Neutrophil (primary cell): ENCODE measurements at regions not wholly inside any gene's neighbourhood (a gene's known extent, or its start where the extent isn't known, plus 50 kb on each side); places are given as distances from the start of the nearest gene placed in this dataset.

ENCODE experiments used
- H3K27ac ChIP-seq: fragments of 200-600 bp; sonication (generic); 2 replicates; pipeline ENCODE4 v1.5.1; 2016; ENCODE audit warnings: mild to moderate bottlenecking, moderate library complexity
- H3K27me3 ChIP-seq: fragments of 200-600 bp; sonication (generic); 2 replicates; pipeline ENCODE4 v1.6.0; 2016; ENCODE audit warnings: mild to moderate bottlenecking
- H3K36me3 ChIP-seq: fragments of 200-600 bp; sonication (generic); 2 replicates; pipeline ENCODE4 v1.5.1; 2017
- H3K4me1 ChIP-seq, 2 experiments: fragments of 200-600 bp in 1 of 2; sonication (generic) in 1 of 2; 1 replicate in 1 of 2; 2 replicates in 1 of 2; pipeline versions ENCODE4 v1.5.1 to v1.6.1; 2013 to 2016; ENCODE audit warnings: low read depth in 1 of 2, low read length in 1 of 2, mild to moderate bottlenecking in 1 of 2, moderate library complexity in 1 of 2; ENCODE audit not compliant: control insufficient read depth in 1 of 2, insufficient read depth in 1 of 2
- H3K4me3 ChIP-seq, 2 experiments: fragments of 200-600 bp in 1 of 2; sonication (generic) in 1 of 2; 1 replicate in 1 of 2; 2 replicates in 1 of 2; pipeline ENCODE4 v1.5.1; 2013 to 2016; ENCODE audit warnings: low read depth in 1 of 2, low read length in 1 of 2, mild to moderate bottlenecking in 1 of 2, moderate library complexity in 1 of 2
- H3K9me3 ChIP-seq: fragments of 200-600 bp; sonication (generic); 2 replicates; pipeline ENCODE4 v1.5.1; 2016
- CTCF ChIP-seq: fragments of 200-600 bp; sonication (generic); IDR thresholded peaks from 2 replicates; pipeline ENCODE4 v1.5.1; 2016; ENCODE audit warnings: antibody characterized with exemption

DNA sequence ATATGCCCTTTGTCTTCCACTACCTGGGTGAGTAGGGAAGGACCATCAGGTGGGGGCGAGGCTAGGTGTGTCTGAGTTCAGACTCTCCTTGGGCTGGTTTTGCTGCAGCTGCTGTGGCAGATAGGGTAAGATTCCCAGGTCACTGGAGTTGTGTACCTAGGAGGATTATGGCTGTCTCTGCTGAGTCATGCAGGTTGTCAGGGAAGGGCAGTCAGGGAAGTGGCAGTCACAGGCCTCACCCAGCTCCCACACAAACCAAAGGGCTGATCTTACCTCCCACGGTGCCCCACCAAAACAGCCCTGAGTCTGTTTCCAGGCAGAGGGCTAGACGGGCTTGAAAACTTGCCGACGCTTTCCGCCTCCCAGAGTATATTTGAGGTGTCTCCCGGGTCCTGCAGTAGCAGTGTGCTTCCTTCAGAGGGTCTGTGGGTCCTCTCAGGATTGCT, 201.6 kb upstream of the PLXNA2 start:
- no peak overlapping the region for H3K4me3 ChIP-seq
- H3K27me3 ChIP-seq = peaks cover 13% of the 10 kb centered on the region
- no peaks in the 10 kb centered on the region for H3K9me3 ChIP-seq
- H3K36me3 ChIP-seq = no peaks in the 10 kb centered on the region
- TF ChIP-seq CTCF = no peak
- no peaks in the 10 kb centered on the region for H3K4me1 ChIP-seq
- H3K27ac ChIP-seq = no peak overlapping the region

DNA sequence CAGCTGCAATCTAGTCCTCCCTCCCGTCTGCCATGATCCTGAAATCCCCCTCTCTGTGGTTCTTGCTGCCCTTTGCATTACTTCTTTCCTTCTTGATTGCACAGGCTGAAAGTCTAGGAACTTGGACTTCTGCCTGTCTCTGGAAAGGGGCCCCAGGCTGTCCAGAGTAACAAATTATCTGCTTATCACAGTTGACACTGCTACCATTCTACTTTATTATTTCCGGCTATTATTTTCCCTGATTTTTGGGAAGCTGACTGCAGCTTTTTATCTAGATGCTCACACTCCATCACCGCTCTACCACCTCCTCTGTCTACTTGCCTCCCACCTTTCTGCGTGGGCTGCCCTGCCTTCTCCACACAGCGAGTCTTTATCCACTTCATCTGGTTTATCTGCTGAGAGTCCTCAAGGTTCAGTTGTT, 202.1 kb upstream of the PLXNA2 start:
- no peaks in the 10 kb centered on the region for H3K36me3 ChIP-seq
- H3K4me1 ChIP-seq = no peaks in the 10 kb centered on the region
- TF ChIP-seq CTCF = no peak
- no peak overlapping the region for H3K27ac ChIP-seq
- no peak overlapping the region for H3K4me3 ChIP-seq
- H3K9me3 ChIP-seq = no peaks in the 10 kb centered on the region
- peaks cover 13% of the 10 kb centered on the region for H3K27me3 ChIP-seq

GRCh38 chr1:208448425-208448824, 204.2 kb upstream of the PLXNA2 start:
- TF ChIP-seq CTCF = no peak
- no peaks in the 10 kb centered on the region for H3K9me3 ChIP-seq
- no peak overlapping the region for H3K27ac ChIP-seq
- no peaks in the 10 kb centered on the region for H3K36me3 ChIP-seq
- no peaks in the 10 kb centered on the region for H3K4me1 ChIP-seq
- H3K27me3 ChIP-seq = peaks cover 13% of the 10 kb centered on the region
- H3K4me3 ChIP-seq = no peak overlapping the region

GRCh38 chr1:208449951-208450350, 205.8 kb upstream of the PLXNA2 start:
- H3K4me3 ChIP-seq = no peak overlapping the region
- no peak overlapping the region for H3K27ac ChIP-seq
- H3K4me1 ChIP-seq = no peaks in the 10 kb centered on the region
- H3K9me3 ChIP-seq = no peaks in the 10 kb centered on the region
- H3K27me3 ChIP-seq = peaks cover 13% of the 10 kb centered on the region
- TF ChIP-seq CTCF = no peak
- no peaks in the 10 kb centered on the region for H3K36me3 ChIP-seq

DNA sequence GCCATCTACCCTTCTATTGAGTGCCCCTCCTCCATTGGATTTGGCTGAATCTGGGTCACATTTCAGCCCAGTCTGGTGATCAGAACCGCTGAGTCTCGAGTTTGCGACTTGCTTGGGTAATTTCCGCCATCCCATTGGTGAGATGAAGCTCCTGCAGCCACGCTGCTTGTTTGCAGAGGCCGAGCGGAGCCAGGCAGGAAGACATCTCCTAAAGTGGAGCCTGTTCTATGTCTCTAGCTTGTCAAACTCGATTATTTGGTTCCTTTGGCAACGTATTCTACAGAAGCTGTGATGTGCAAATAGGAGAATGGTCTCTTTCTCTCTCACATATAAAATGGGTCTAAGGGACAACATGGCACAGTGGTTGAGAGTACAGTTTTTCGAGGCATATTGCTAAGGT, 206.8 kb upstream of the PLXNA2 start:
- Histone ChIP-seq H3K27me3 (peaks cover 8% of the 10 kb centered on the region), H3K36me3 (no peaks in the 10 kb centered on the region), H3K4me3 (no peak overlapping the region), H3K27ac (no peak overlapping the region), H3K9me3 (no peaks in the 10 kb centered on the region), H3K4me1 (no peaks in the 10 kb centered on the region)
- TF ChIP-seq CTCF = no peak

DNA sequence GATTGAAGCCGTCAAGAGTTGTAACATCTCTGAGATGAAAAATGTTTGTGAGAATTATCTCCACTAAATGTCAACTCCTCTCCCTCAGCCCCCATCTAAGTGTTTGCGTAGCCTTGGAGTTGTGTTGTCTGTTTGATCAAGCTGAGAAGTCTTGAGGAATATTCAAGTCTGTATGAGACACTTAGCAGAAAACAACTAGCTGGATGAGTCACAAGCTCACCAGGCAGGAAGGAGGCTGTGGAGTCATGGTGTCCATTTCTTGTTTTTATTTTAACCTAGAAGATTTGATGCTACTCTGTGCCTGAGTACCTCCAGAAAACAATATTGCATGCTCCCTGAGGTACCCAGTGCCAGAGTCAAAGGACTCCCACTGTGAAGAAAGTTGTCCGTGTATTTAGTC, 211.6 kb upstream of the PLXNA2 start:
- H3K27me3 ChIP-seq = no peaks in the 10 kb centered on the region
- H3K9me3 ChIP-seq = no peaks in the 10 kb centered on the region
- no peaks in the 10 kb centered on the region for H3K36me3 ChIP-seq
- H3K4me1 ChIP-seq = no peaks in the 10 kb centered on the region
- no peak overlapping the region for H3K4me3 ChIP-seq
- no peak for TF ChIP-seq CTCF
- no peak overlapping the region for H3K27ac ChIP-seq
